SK-N-SH (cell line): ENCODE measurements at regions not wholly inside any gene's neighbourhood (a gene's known extent, or its start where the extent isn't known, plus 50 kb on each side); places are given as distances from the start of the nearest gene placed in this dataset.

Source experiments
- CTCF ChIA-PET: fragments of 300-600, 350-600 bp; formaldehyde crosslinking; extraction: SDS; loops from one replicate; lab custom pipeline; 2021; lab: Yijun Ruan, JAX
- POLR2A ChIA-PET: fragments of 350-600 bp; sonication (Branson Sonifier 250); formaldehyde crosslinking; extraction: SDS; loops from one replicate; lab custom pipeline; 2020; ENCODE audit warnings: antibody characterized with exemption, inconsistent platforms; lab: Yijun Ruan, JAX
- DNase-seq: peaks from one replicate; pipeline ENCODE4 v3.0.0; 2012
- H2AFZ ChIP-seq: fragments of 200-600 bp; sonication (generic); 2 replicates; pipeline ENCODE4 v1.8.1; 2016; ENCODE audit warnings: antibody characterized with exemption, mild to moderate bottlenecking, low read depth
- H3F3A ChIP-seq: fragments of 200-600 bp; sonication (generic); replicated peaks from 2 replicates; pipeline ENCODE3; 2016; ENCODE audit warnings: antibody characterized with exemption, mild to moderate bottlenecking; ENCODE audit not compliant: insufficient read depth
- H3K27ac ChIP-seq, 2 experiments: fragments of 200-500 bp in 1 of 2; fragments of 200-600 bp in 1 of 2; sonication (Bioruptor generic) in 1 of 2; sonication (generic), shearing (Covaris generic) in 1 of 2; 2 replicates each; pipeline versions ENCODE4 v1.5.1 to v1.6.1; 2014 to 2016; ENCODE audit warnings: low read depth in 2 of 2, inconsistent platforms in 1 of 2, low read length in 1 of 2, mild to moderate bottlenecking in 1 of 2, mixed read lengths in 1 of 2
- H3K27me3 ChIP-seq: fragments of 200-600 bp; sonication (generic), shearing (Covaris generic); 2 replicates; pipeline ENCODE4 v1.6.1; 2016; ENCODE audit warnings: mixed run types; ENCODE audit not compliant: insufficient read depth
- H3K36me3 ChIP-seq, 2 experiments: fragments of 200-500 bp in 1 of 2; fragments of 200-600 bp in 1 of 2; sonication (Bioruptor generic) in 1 of 2; sonication (generic) in 1 of 2; replicated peaks in 1 of 2; 2 replicates each; pipeline versions ENCODE3 to v1.5.1; 2014 to 2016; ENCODE audit warnings: low read length in 1 of 2, mild to moderate bottlenecking in 1 of 2; ENCODE audit not compliant: insufficient read depth in 2 of 2, control insufficient read depth in 1 of 2
- H3K4me1 ChIP-seq, 2 experiments: fragments of 200-500 bp in 1 of 2; fragments of 200-600 bp in 1 of 2; sonication (Bioruptor generic) in 1 of 2; sonication (generic), shearing (Covaris generic) in 1 of 2; 2 replicates each; pipeline versions ENCODE4 v1.5.1 to v1.6.1; 2014 to 2016; ENCODE audit warnings: low read depth in 1 of 2, low read length in 1 of 2, mixed run types in 1 of 2; ENCODE audit not compliant: insufficient read depth in 2 of 2, control insufficient read depth in 1 of 2
- H3K4me2 ChIP-seq: fragments of 200-600 bp; sonication (generic), shearing (Covaris generic); 2 replicates; pipeline ENCODE4 v1.6.1; 2017; ENCODE audit warnings: mixed run types
- H3K4me3 ChIP-seq, 2 experiments: fragments of 200-500 bp in 1 of 2; fragments of 200-600 bp in 1 of 2; sonication (Bioruptor generic) in 1 of 2; sonication (generic), shearing (Covaris generic) in 1 of 2; 2 replicates each; pipeline versions ENCODE4 v1.5.1 to v1.8.1; 2014 to 2016; ENCODE audit warnings: low read depth in 2 of 2, inconsistent platforms in 1 of 2, low read length in 1 of 2, mild to moderate bottlenecking in 1 of 2, mixed read lengths in 1 of 2, moderate library complexity in 1 of 2
- H3K79me2 ChIP-seq: fragments of 200-600 bp; sonication (generic); 2 replicates; pipeline ENCODE4 v1.8.1; 2017; ENCODE audit warnings: mild to moderate bottlenecking; ENCODE audit not compliant: insufficient read depth
- H3K9ac ChIP-seq: fragments of 200-600 bp; sonication (generic); 2 replicates; pipeline ENCODE4 v1.6.1; 2017; ENCODE audit warnings: mixed run types
- H3K9me2 ChIP-seq: fragments of 200-600 bp; sonication (generic); 2 replicates; pipeline ENCODE4 v1.6.1; 2017; ENCODE audit warnings: mixed run types
- H3K9me3 ChIP-seq: fragments of 200-600 bp; sonication (generic); 2 replicates; pipeline ENCODE4 v1.6.1; 2017; ENCODE audit warnings: mixed run types, mild to moderate bottlenecking, moderate library complexity
- H4K20me1 ChIP-seq: fragments of 200-600 bp; sonication (generic); 2 replicates; pipeline ENCODE4 v1.6.1; 2017; ENCODE audit warnings: mild to moderate bottlenecking, mixed run types; ENCODE audit not compliant: insufficient read depth
- CHD2 ChIP-seq: fragments of 150-350 bp; IDR thresholded peaks from 2 replicates; pipeline ENCODE4 v1.6.1; 2018; ENCODE audit warnings: low read length; ENCODE audit not compliant: partially characterized antibody
- EZH2phosphoT487 ChIP-seq: fragments of 200-600 bp; sonication (generic); IDR thresholded peaks from 2 replicates; pipeline ENCODE4 v1.6.1; 2017; ENCODE audit warnings: low read depth, mixed run types, mild to moderate bottlenecking, antibody characterized with exemption, moderate library complexity, borderline replicate concordance
- FOXJ3 ChIP-seq: sonication (generic); formaldehyde crosslinking; IDR thresholded peaks from 2 replicates; pipeline ENCODE4 v1.5.1; 2020; ENCODE audit warnings: mild to moderate bottlenecking, missing genetic modification reagents
- GABPA ChIP-seq: IDR thresholded peaks from 2 replicates; pipeline ENCODE4 v1.4.0; 2012; ENCODE audit warnings: low read depth, mild to moderate bottlenecking
- GATA2 ChIP-seq: sonication (generic); formaldehyde crosslinking; IDR thresholded peaks from 2 replicates; pipeline ENCODE4 v1.5.0; 2020; ENCODE audit warnings: mild to moderate bottlenecking, missing genetic modification reagents
- JUND ChIP-seq: IDR thresholded peaks from 2 replicates; pipeline ENCODE4 v1.4.0; 2012
- MXI1 ChIP-seq: IDR thresholded peaks from 2 replicates; pipeline ENCODE4 v1.6.1; 2012; ENCODE audit warnings: mild to moderate bottlenecking, low read depth, low read length, improper control_type of control experiment
- NFIC ChIP-seq: IDR thresholded peaks from 2 replicates; pipeline ENCODE4 v1.4.0; 2012; ENCODE audit warnings: borderline replicate concordance
- NRF1 ChIP-seq: IDR thresholded peaks from 2 replicates; pipeline ENCODE4 v1.6.1; 2012; ENCODE audit warnings: low read depth, mild to moderate bottlenecking, low read length
- RAD21 ChIP-seq: IDR thresholded peaks from 2 replicates; pipeline ENCODE4 v1.6.1; 2012; ENCODE audit warnings: mild to moderate bottlenecking, low read length
- SIN3A ChIP-seq: IDR thresholded peaks from 2 replicates; pipeline ENCODE4 v1.6.1; 2012; ENCODE audit warnings: low read depth, mild to moderate bottlenecking, low read length, moderate library complexity, borderline replicate concordance
- SMC3 ChIP-seq: IDR thresholded peaks from 2 replicates; pipeline ENCODE4 v1.6.1; 2012; ENCODE audit warnings: low read depth, low read length, improper control_type of control experiment
- TAF1 ChIP-seq: IDR thresholded peaks from 2 replicates; pipeline ENCODE4 v1.6.1; 2012; ENCODE audit warnings: low read depth, mild to moderate bottlenecking, low read length, moderate library complexity, borderline replicate concordance
- WGBS: methylation state at CpG from one replicate; pipeline ENCODE4 v1.1.6; 2017; ENCODE audit warnings: low lambda C conversion rate; 5-methylcytosine and 5-hydroxymethylcytosine counted together
- TF ChIP-seq, protein P1 (sequence below): IDR thresholded peaks from 2 replicates; pipeline ENCODE4 v1.4.0; 2012; ENCODE audit warnings: low read depth
- TF ChIP-seq, protein P2 (sequence below): fragments of 200-600 bp; sonication (generic); IDR thresholded peaks from 2 replicates; pipeline ENCODE4 v1.6.1; 2017; ENCODE audit warnings: antibody characterized with exemption, mild to moderate bottlenecking, moderate library complexity
- TF ChIP-seq, protein P3 (sequence below): IDR thresholded peaks from 2 replicates; pipeline ENCODE4; 2012

DNA sequence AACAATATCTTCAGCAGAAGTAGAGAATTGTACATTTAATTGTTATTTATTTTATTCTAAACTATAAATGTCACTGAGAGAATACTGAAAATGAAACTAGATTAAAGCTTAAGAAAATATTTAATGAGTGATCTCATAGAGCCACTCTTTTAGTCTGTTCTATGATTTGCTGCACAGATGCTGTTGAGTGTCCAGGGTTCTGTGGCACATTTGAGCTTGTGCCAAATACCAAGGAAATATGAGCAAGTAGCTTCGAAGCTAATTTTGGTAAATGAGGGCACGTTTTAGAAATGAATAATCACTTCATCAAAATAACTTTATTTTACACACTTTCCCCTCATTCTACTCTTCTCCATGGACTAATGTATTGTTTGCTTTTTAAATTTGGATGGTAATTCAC is 53.6 kb upstream of the THRB start:
- CTCF ChIA-PET: interaction anchor here (1.9 kb wide), 1 partner anchor 132 kb away, joined by 5 read pairs; no protein-coding TSS in a partner anchor
- Histone ChIP-seq H4K20me1 (no peaks in the 10 kb centered on the region), H3K4me1 (no peaks in the 10 kb centered on the region), H3K4me3 (no peak overlapping the region)
- TF ChIP-seq GATA2 (no peak), JUND (no peak), NRF1 (no peak), MXI1 (no peak), RAD21 (no peak)
- TF ChIP-seq, protein P1, sequence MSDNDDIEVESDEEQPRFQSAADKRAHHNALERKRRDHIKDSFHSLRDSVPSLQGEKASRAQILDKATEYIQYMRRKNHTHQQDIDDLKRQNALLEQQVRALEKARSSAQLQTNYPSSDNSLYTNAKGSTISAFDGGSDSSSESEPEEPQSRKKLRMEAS: no peak
- TF ChIP-seq, protein P2, sequence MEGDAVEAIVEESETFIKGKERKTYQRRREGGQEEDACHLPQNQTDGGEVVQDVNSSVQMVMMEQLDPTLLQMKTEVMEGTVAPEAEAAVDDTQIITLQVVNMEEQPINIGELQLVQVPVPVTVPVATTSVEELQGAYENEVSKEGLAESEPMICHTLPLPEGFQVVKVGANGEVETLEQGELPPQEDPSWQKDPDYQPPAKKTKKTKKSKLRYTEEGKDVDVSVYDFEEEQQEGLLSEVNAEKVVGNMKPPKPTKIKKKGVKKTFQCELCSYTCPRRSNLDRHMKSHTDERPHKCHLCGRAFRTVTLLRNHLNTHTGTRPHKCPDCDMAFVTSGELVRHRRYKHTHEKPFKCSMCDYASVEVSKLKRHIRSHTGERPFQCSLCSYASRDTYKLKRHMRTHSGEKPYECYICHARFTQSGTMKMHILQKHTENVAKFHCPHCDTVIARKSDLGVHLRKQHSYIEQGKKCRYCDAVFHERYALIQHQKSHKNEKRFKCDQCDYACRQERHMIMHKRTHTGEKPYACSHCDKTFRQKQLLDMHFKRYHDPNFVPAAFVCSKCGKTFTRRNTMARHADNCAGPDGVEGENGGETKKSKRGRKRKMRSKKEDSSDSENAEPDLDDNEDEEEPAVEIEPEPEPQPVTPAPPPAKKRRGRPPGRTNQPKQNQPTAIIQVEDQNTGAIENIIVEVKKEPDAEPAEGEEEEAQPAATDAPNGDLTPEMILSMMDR: no peak
- TF ChIP-seq, all 33 proteins: peak for 0
- Histone ChIP-seq H3K27ac (no peak overlapping the region), H2AFZ (0 out of 2 replicates have a peak overlapping the region, but pooled peaks have one; percentile 1), H3K79me2 (no peaks in the 10 kb centered on the region), H3K9me2 (no peaks in the 10 kb centered on the region), H3K9me3 (no peaks in the 10 kb centered on the region), H3K27me3 (no peaks in the 10 kb centered on the region), H3K36me3 (no peaks in the 10 kb centered on the region), H3K4me2 (no peak overlapping the region), H3K9ac (no peak overlapping the region), H3F3A (no peaks in the 10 kb centered on the region)
- 18% methylated on average over 2 of the region's 2 CpGs for WGBS
- POLR2A ChIA-PET: no interaction called here
- no peak for DNase-seq

DNA sequence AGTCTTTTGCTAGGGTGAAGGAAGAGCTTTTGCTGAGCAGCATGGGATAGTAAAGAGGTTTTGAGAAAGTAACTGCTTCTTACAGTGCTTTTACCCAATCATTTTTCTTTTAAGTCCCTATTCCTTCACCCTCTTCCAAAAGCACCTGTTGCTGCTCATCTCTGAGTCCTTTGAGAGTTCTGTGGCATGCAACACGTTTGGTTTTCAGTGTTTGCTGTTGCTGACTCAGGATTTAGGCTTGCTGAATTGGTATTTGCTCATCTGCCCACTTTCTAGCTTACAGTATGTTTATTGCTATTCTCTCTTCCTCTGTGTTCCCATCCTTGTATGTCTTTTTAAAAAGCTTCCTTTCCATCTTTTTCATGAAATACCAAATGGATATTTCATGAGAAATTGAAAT is 55.9 kb upstream of the THRB start:
- H3K9ac ChIP-seq: no peak overlapping the region
- ChIA-PET CTCF (no interaction called here), POLR2A (no interaction called here)
- H3F3A ChIP-seq: no peaks in the 10 kb centered on the region
- no peaks in the 10 kb centered on the region for H3K79me2 ChIP-seq
- 0% methylated on average over 1 of the region's 1 CpG for WGBS
- DNase-seq: no peak
- H4K20me1 ChIP-seq: no peaks in the 10 kb centered on the region
- H3K27me3 ChIP-seq: no peaks in the 10 kb centered on the region
- no peaks in the 10 kb centered on the region for H3K4me1 ChIP-seq
- H3K9me3 ChIP-seq: no peaks in the 10 kb centered on the region
- no peak overlapping the region for H3K4me2 ChIP-seq
- no peak overlapping the region for H2AFZ ChIP-seq
- TF ChIP-seq FOXJ3: no peak
- no peak for TF ChIP-seq GABPA
- no peak for TF ChIP-seq SMC3
- TF ChIP-seq, protein P3, sequence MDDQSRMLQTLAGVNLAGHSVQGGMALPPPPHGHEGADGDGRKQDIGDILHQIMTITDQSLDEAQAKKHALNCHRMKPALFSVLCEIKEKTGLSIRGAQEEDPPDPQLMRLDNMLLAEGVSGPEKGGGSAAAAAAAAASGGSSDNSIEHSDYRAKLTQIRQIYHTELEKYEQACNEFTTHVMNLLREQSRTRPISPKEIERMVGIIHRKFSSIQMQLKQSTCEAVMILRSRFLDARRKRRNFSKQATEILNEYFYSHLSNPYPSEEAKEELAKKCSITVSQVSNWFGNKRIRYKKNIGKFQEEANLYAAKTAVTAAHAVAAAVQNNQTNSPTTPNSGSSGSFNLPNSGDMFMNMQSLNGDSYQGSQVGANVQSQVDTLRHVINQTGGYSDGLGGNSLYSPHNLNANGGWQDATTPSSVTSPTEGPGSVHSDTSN: no peak
- TF ChIP-seq NFIC: no peak
- no peak for TF ChIP-seq SIN3A
- TF ChIP-seq CHD2: no peak
- TF ChIP-seq TAF1: no peak
- no peak for TF ChIP-seq EZH2phosphoT487
- H3K27ac ChIP-seq: no peak overlapping the region
- H3K4me3 ChIP-seq: no peak overlapping the region
- H3K9me2 ChIP-seq: no peaks in the 10 kb centered on the region
- H3K36me3 ChIP-seq: no peaks in the 10 kb centered on the region
